ENCODE measurements at regions not wholly inside any gene's neighbourhood (a gene's known extent, or its start where the extent isn't known, plus 50 kb on each side); places are given as distances from the start of the nearest gene placed in this dataset.

DNA sequence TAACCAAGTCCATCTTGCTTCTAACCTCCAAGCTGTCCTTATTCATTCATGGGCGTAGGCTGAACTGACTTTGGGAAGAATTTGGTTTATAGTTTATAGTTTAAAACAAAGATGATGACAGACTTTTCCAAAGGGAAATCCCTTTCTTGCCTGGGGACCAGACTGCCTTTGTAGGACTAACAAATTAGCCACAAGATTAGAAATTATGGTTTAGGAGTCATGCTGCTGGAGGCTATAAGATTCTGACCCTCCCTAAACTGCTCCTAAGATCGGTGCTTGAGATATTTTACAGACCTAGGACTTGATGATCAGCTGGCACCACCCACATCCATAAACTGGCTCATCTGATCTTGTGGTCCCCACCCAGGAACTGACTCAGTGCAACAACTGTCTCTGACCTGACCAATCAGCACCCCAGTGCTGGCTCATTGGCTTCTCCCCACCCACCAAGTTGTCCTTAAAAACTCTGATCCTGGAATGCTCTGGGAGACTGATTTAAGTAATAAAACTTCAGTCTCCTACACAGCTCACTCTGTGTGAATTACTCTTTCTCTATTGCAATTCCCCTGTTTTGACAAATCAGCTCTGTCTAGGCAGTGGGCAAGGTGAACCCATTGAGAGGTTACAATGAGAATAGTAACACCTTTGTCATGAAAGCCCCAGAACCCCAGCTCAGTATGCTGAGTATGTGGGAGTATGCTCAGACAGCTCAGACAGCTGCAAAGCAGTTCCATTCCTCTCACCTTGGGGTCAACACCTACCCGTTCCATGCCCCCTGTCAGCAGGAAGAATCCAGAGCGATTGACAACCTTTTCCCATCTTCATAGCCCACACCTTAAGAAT, 51.6 kb upstream of the C15orf39 start:
- ATAC-seq (ENCODE audit: poor library complexity) (no peak), DNase-seq (peak in 1 of 14 experiments; percentile 40)
- peaks cover 13% of the 10 kb centered on the region for H3K4me1 ChIP-seq (ENCODE audit: insufficient read depth, low read length)
- TF ChIP-seq, protein P1, sequence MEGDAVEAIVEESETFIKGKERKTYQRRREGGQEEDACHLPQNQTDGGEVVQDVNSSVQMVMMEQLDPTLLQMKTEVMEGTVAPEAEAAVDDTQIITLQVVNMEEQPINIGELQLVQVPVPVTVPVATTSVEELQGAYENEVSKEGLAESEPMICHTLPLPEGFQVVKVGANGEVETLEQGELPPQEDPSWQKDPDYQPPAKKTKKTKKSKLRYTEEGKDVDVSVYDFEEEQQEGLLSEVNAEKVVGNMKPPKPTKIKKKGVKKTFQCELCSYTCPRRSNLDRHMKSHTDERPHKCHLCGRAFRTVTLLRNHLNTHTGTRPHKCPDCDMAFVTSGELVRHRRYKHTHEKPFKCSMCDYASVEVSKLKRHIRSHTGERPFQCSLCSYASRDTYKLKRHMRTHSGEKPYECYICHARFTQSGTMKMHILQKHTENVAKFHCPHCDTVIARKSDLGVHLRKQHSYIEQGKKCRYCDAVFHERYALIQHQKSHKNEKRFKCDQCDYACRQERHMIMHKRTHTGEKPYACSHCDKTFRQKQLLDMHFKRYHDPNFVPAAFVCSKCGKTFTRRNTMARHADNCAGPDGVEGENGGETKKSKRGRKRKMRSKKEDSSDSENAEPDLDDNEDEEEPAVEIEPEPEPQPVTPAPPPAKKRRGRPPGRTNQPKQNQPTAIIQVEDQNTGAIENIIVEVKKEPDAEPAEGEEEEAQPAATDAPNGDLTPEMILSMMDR (IDR thresholded peaks at IDR 0.05): no peak
- Mint-ChIP-seq H3K27ac (no peak overlapping the region), H3K36me3 (ENCODE audit: low read depth) (no peaks in the 10 kb centered on the region), H3K27me3 (no peaks in the 10 kb centered on the region), H3K4me3 (no peak overlapping the region), H3K4me1 (ENCODE audit: low read depth) (no peaks in the 10 kb centered on the region), H3K9me3 (no peaks in the 10 kb centered on the region)
- H3K9me3 ChIP-seq (ENCODE audit: control insufficient read depth in 1 of 2, insufficient read depth in 1 of 2, low read length in 2 of 2): peaks cover 0 to 26% of the 10 kb centered on the region in 2 experiments
- H3K27me3 ChIP-seq (ENCODE audit: control insufficient read depth in 1 of 2, insufficient read depth in 2 of 2, low read length in 2 of 2): no peaks in the 10 kb centered on the region
- no peak overlapping the region for H3K4me3 ChIP-seq (ENCODE audit: low read length)
- intact Hi-C loops (cut with DNase I, micrococcal nuclease): no loop called here
- no peaks in the 10 kb centered on the region for H3K36me3 ChIP-seq (ENCODE audit: insufficient read depth, low read length)
- no peak overlapping the region for H3K27ac ChIP-seq (ENCODE audit: low read depth in 1 of 2, low read length in 2 of 2)
- ChIA-PET CTCF (no interaction called here), POLR2A (no interaction called here)

DNA sequence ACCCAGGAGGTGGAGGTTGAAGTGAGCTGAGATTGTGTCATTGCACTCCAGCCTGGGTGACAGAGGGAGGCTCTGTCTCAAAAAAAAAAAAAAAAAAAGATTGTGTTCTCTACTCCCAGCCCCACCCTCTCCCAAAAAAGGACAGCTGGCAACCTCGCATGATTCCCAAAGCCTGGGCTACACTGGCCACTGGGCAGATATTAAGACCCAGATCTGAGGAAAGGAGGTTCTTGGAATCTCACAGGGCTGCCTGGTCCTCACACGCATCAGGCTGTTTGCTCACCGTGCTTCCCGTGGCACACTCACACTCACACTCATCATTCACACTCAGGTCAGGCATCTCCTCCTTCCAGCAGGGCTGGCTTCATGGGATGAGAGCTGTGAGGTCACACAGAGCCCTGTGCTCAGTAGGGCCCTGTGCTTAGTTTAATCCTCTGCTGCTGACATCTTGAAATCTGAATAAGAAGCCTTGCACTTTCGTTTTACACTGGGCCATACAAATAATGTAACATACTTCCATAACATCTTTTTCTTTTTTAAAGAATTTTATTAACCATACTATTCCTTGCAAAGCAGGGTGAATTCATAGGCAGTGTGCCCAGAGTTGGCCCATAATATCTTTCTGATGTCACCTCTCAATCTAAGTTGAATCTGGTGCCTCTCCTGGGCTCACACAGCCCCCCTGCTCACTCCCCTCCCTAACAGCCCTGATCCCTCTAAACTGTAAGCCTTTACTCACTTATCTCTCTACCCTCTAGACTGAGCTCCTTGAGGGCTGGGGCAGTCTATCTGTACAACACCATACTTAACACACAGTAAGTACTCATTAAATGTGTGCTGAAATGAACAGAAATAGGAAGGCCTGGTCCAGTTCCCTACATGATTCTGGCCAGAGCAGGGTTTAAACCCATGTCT, 50.2 kb upstream of the C15orf39 start:
- no peaks in the 10 kb centered on the region for H3K36me3 Mint-ChIP-seq (ENCODE audit: low read depth)
- no peaks in the 10 kb centered on the region for H3K4me1 Mint-ChIP-seq (ENCODE audit: low read depth)
- DNase-seq: no peak
- H3K4me3 Mint-ChIP-seq: no peak overlapping the region
- H3K27ac Mint-ChIP-seq: no peak overlapping the region
- Histone ChIP-seq H3K9me3 (ENCODE audit: control insufficient read depth in 1 of 2, insufficient read depth in 1 of 2, low read length in 2 of 2) (peaks cover 0 to 12% of the 10 kb centered on the region in 2 experiments), H3K27ac (ENCODE audit: low read depth in 1 of 2, low read length in 2 of 2) (no peak overlapping the region), H3K36me3 (ENCODE audit: insufficient read depth, low read length) (no peaks in the 10 kb centered on the region), H3K4me3 (ENCODE audit: low read length) (no peak overlapping the region), H3K27me3 (ENCODE audit: control insufficient read depth in 1 of 2, insufficient read depth in 2 of 2, low read length in 2 of 2) (no peaks in the 10 kb centered on the region), H3K4me1 (ENCODE audit: insufficient read depth, low read length) (peaks cover 13% of the 10 kb centered on the region)
- H3K27me3 Mint-ChIP-seq: no peaks in the 10 kb centered on the region
- POLR2A ChIA-PET: no interaction called here
- intact Hi-C loops (cut with DNase I, micrococcal nuclease): no loop called here
- ATAC-seq (ENCODE audit: poor library complexity): no peak
- no peaks in the 10 kb centered on the region for H3K9me3 Mint-ChIP-seq
- TF ChIP-seq, protein P1 (IDR thresholded peaks at IDR 0.05): no peak
- CTCF ChIA-PET: no interaction called here

All from CD4-positive, alpha-beta T cell (primary cell).